ENCODE measurements at regions not wholly inside any gene's neighbourhood (a gene's known extent, or its start where the extent isn't known, plus 50 kb on each side); places are given as distances from the start of the nearest gene placed in this dataset.

Small RNAs in the stretch of these regions (small RNA-seq; reads per million reads assigned to genes)
- gene AC012669.1, result 0 reads per million in 2 experiments

Data from NCI-H460 (cell line).